Keratinocyte (primary cell): ENCODE measurements at regions not wholly inside any gene's neighbourhood (a gene's known extent, or its start where the extent isn't known, plus 50 kb on each side); places are given as distances from the start of the nearest gene placed in this dataset.

ENCODE experiments used
- EZH2 ChIP-seq: IDR thresholded peaks from one replicate; pipeline ENCODE4 v1.6.1; 2012; ENCODE audit warnings: inconsistent platforms, mild to moderate bottlenecking, low read length, moderate library complexity
- TF ChIP-seq, protein P1 (sequence below), 3 experiments: IDR thresholded peaks in 1 of 3; conservative IDR thresholded peaks in 1 of 3; optimal IDR thresholded peaks in 1 of 3; 2 replicates in 2 of 3; 3 replicates in 1 of 3; pipeline versions ENCODE3 to v1.5.1; 2011; ENCODE audit warnings: low read length in 3 of 3, mild to moderate bottlenecking in 3 of 3, moderate library complexity in 2 of 3, control low read depth in 1 of 3, inconsistent platforms in 1 of 3; ENCODE audit not compliant: insufficient read depth in 2 of 3; ENCODE audit errors: extremely low read depth in 1 of 3

DNA sequence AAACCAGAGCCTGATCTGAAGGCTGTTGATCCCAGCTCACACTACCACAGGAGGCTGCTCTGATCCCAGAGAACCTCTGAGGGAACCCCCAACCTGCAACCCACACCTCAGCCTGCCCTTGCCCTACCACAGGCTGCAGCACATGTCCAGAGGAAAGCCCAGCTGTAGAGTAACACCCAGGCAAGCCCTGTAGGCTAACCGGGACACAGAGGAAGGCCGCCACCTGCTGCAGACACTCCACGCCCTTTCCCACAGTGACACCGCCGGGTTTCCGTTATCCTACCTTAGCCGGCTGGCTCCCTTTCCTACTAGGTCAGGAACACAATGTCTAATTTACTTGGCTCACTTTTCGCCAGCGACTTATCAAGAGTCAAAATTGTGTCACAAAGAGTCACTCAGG is 266.7 kb upstream of the KLHL29 start:
- TF ChIP-seq, protein P1, sequence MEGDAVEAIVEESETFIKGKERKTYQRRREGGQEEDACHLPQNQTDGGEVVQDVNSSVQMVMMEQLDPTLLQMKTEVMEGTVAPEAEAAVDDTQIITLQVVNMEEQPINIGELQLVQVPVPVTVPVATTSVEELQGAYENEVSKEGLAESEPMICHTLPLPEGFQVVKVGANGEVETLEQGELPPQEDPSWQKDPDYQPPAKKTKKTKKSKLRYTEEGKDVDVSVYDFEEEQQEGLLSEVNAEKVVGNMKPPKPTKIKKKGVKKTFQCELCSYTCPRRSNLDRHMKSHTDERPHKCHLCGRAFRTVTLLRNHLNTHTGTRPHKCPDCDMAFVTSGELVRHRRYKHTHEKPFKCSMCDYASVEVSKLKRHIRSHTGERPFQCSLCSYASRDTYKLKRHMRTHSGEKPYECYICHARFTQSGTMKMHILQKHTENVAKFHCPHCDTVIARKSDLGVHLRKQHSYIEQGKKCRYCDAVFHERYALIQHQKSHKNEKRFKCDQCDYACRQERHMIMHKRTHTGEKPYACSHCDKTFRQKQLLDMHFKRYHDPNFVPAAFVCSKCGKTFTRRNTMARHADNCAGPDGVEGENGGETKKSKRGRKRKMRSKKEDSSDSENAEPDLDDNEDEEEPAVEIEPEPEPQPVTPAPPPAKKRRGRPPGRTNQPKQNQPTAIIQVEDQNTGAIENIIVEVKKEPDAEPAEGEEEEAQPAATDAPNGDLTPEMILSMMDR (optimal IDR thresholded peaks at IDR 0.05 in 1 of 3, IDR thresholded peaks at IDR 0.05 in 1 of 3, conservative IDR thresholded peaks at IDR 0.05 in 1 of 3; ENCODE audit: extremely low read depth in 1 of 3, insufficient read depth in 2 of 3, low read length in 3 of 3): no peak
- no peak for TF ChIP-seq EZH2
